ES-I3 (cell line): ENCODE measurements at regions not wholly inside any gene's neighbourhood (a gene's known extent, or its start where the extent isn't known, plus 50 kb on each side); places are given as distances from the start of the nearest gene placed in this dataset.

Experiments
- H3K36me3 ChIP-seq: 2 replicates; pipeline ENCODE4 v1.6.1; 2013; ENCODE audit warnings: mild to moderate bottlenecking, low read length, control low read depth, moderate library complexity; ENCODE audit not compliant: insufficient read depth
- H3K4me1 ChIP-seq: 2 replicates; pipeline ENCODE4 v1.6.1; 2013; ENCODE audit warnings: mild to moderate bottlenecking, control low read depth, low read length; ENCODE audit not compliant: insufficient read depth
- H3K9ac ChIP-seq: 2 replicates; pipeline ENCODE4 v1.6.1; 2013; ENCODE audit warnings: low read depth, mild to moderate bottlenecking, low read length, moderate library complexity
- H3K9me3 ChIP-seq: 2 replicates; pipeline ENCODE4 v1.6.1; 2013; ENCODE audit warnings: mild to moderate bottlenecking, low read length, moderate library complexity; ENCODE audit not compliant: control insufficient read depth, insufficient read depth

DNA sequence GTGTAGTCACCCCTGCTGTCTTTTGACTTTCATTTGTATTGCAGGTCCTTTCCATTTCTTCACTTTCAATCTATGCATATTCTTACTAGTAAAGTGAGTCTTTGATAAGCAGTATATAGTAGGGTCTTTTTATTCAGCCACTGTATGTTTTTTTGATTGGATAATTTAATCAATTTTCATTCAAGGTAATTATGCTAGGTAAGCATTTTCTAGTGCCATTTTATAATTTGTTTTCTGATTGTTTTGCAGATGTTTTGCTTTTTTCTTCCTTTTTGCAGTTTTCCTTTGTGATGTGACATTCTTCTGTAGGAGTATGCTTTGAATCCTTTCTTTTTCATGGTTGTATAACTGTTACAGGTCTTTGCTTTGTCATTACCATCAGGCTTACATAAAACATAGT is 504.3 kb upstream of the GBE1 start:
- Histone ChIP-seq H3K9me3 (no peaks in the 10 kb centered on the region), H3K36me3 (no peaks in the 10 kb centered on the region), H3K9ac (no peak overlapping the region), H3K4me1 (peaks cover 14% of the 10 kb centered on the region; the same call in 1 of the 2 replicates)

DNA sequence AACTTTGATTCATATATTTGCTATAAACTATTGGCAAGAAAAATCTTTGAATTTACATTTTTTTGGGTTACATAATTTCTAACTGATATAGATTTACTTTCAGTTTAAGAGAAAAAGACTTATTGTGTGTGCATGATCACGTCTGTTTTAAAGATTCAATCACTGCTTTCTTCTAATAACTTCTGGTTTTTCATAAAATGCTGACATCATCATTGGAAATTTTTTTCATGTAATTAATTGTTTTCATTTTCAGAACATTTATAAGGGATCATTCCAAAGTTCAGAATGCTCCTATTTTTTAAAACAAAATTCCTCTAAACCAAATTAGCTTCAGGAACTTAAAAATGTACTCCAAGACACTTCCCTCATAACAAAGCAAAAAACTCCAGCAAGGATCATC is 500.7 kb upstream of the GBE1 start:
- peaks cover 14% of the 10 kb centered on the region; the same call in 1 of the 2 replicates for H3K4me1 ChIP-seq
- no peaks in the 10 kb centered on the region for H3K9me3 ChIP-seq
- no peak overlapping the region for H3K9ac ChIP-seq
- H3K36me3 ChIP-seq = no peaks in the 10 kb centered on the region

DNA sequence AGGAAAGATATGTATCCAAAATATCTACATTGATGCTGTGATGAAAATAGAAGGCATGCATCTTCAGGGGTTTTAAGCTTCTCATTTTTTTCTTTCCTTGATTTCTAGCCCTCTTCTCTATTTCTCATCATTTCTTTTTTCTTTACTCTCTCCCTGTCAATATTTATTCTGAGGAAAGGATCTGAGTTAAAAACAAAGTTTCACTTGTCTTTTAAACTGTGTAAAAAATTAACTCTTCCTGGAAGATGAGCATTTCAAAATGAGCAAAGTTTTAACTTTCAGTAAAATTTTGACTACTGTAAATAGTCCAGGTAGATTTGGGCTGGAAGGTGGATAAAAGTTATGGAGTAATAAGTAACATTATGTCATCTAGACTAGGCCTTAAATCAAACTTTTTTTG is 500.2 kb upstream of the GBE1 start:
- Histone ChIP-seq H3K9me3 (no peaks in the 10 kb centered on the region), H3K4me1 (peaks cover 13% of the 10 kb centered on the region; the same call in 1 of the 2 replicates), H3K36me3 (no peaks in the 10 kb centered on the region), H3K9ac (no peak overlapping the region)

DNA sequence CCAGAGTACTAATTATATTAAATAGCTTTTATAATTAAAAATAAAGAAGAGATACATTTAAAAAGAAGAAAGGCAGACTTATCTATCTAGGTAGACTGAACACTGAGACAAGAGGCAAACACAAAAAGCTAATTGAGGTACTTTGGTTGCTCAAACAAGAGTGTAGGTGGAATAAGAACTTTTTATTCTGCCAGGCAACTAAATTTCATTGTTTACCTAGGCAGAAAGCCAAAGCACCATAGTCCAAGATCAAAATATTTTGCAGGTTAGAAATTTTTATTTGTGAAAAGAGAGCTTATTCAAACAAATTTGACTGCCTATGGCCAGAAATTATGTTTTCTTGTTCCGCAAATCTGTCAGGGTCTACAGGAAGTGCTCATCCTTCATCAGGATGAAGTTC is 499.6 kb upstream of the GBE1 start:
- peaks cover 9% of the 10 kb centered on the region; the same call in 1 of the 2 replicates for H3K4me1 ChIP-seq
- H3K9ac ChIP-seq = no peak overlapping the region
- H3K9me3 ChIP-seq = no peaks in the 10 kb centered on the region
- no peaks in the 10 kb centered on the region for H3K36me3 ChIP-seq

DNA sequence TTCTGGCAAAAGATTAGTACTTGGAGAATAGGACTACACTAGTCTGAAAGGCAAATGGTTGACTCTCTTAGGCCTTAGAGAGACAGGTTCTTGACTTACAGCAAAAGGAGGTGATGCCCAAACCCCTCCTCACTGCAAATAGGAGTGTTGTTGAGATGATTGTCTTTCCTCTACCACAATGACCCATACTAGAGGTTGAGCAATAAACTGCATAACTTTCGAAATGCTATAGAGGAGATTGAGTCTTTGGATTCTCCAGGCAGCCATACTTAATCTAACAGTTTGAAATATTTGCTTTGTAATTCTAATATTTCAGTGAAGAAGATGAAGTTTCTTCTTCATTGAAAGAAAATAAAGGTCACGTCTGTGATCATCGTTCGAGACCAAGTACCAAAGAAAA is 498.5 kb upstream of the GBE1 start:
- H3K36me3 ChIP-seq = no peaks in the 10 kb centered on the region
- H3K9ac ChIP-seq = no peak overlapping the region
- H3K4me1 ChIP-seq = peaks cover 9% of the 10 kb centered on the region; the same call in 1 of the 2 replicates
- H3K9me3 ChIP-seq = no peaks in the 10 kb centered on the region

DNA sequence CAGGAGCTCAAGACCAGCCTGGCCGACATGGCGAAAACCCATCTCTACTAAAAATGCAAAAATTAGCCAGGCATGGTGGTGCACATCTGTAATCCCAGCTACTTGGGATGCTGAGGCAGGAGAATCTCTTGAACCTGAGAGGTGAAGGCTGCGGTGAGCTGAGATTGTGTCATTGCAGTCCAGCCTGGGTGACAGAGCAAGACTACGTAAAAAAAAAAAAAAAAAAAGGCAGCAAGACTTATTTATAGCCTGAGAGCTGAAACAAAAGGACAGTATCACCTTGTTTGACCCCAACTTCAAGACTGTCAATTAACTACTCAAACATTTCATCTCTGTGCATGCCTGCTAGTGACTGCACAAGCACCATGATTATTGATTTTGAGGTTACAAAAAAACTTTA is 478.9 kb upstream of the GBE1 start:
- H3K4me1 ChIP-seq = no peaks in the 10 kb centered on the region
- H3K9ac ChIP-seq = no peak overlapping the region
- H3K36me3 ChIP-seq = no peaks in the 10 kb centered on the region
- H3K9me3 ChIP-seq = no peaks in the 10 kb centered on the region

DNA sequence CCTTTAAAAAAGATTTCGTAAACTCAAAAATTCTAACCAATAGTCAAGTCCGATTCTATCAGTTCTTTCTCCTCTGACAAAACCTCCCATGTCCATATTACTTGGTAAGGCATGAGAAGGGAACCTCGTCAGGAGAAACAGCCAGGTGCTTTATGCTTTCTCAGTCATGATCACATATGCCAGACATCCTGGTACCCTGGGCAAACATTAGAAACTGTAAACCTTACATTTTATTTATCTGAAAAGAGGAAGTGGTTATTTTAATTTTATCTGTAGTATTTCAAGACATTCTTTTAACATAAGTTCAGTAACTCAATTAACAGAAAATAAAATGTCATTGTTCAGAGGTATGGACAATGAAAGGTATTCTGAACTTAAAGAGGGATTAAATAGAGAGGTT is 474.8 kb upstream of the GBE1 start:
- no peaks in the 10 kb centered on the region for H3K36me3 ChIP-seq
- no peak overlapping the region for H3K9ac ChIP-seq
- H3K4me1 ChIP-seq = no peaks in the 10 kb centered on the region
- H3K9me3 ChIP-seq = no peaks in the 10 kb centered on the region

DNA sequence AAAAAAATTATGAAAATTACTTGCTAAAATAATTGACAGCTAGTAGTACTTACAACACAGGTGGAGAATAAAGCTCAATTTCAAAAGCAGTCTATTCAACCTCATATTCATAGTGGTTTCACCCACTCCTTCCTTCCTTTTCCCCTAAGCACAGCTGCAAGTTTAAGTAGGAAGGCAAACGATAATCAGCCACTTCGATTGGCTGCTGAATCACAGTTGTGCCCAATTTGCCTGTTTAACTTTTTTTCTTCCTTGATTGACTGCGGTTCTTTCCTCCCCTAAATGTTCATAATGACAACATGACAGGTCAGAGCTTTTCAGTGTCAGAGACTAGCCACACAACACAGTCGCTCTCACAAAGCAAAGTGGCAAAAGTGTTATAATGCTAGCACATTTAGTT is 468.0 kb upstream of the GBE1 start:
- no peaks in the 10 kb centered on the region for H3K4me1 ChIP-seq
- H3K36me3 ChIP-seq = no peaks in the 10 kb centered on the region
- no peaks in the 10 kb centered on the region for H3K9me3 ChIP-seq
- H3K9ac ChIP-seq = no peak overlapping the region

DNA sequence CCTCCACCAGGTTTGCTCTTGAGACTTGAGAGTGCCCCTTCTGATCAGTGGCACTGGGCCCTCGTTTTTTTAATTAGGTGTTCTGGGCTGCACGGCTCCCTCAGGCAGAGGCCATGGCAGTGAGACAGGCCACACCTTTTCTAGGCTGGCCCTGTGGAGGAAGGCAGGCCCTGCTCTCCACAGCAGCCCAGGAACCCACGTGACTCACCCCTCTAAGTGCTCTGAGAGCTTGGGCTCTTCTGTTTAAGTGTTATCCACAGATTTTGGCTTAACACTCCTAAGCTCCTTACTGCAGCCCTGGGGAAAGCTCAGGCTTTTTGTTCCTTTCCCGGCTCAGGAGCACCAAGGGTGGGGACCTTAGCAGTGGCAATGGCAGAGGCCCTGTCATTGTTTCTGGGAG is 463.2 kb upstream of the GBE1 start:
- H3K36me3 ChIP-seq = no peaks in the 10 kb centered on the region
- H3K9me3 ChIP-seq = no peaks in the 10 kb centered on the region
- no peaks in the 10 kb centered on the region for H3K4me1 ChIP-seq
- no peak overlapping the region for H3K9ac ChIP-seq

DNA sequence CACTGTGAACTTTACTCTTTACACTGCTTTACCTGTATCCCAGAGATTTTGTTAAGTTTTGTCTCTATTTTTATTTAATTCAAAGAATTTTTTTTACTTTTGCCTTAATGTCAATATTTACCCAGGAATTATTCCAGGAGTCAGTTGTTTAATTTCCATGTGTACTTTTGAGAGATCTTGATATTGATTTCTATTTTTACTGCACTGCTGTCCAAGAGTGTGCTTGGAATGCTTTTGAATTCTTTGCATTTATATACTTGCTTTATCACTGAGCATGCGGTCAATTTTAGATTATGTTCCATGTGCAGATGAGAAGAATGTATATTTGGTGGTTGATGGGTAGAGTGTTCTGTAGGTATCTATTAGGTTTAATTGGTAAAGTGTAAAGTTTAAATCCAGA is 461.0 kb upstream of the GBE1 start:
- Histone ChIP-seq H3K36me3 (no peaks in the 10 kb centered on the region), H3K4me1 (no peaks in the 10 kb centered on the region), H3K9ac (no peak overlapping the region), H3K9me3 (no peaks in the 10 kb centered on the region)

DNA sequence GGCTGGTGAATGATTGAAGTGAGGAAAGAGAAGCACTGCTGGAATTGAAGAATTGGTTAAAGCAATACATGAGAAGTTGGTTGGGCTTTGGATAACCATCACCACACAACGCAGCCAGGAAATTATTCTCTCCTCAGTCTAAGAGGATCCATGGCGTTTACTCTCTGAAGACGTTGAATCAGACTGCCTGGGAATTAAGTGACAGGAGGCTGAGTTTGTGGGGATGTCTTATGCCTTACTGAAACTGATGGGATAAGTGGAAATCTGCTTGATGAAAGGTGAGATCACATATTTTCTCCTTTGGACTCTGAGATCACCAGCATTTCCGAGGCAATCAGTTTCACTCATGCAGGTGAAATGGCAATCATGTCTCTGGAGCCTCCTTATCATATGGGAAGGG is 456.1 kb upstream of the GBE1 start:
- no peaks in the 10 kb centered on the region for H3K4me1 ChIP-seq
- no peaks in the 10 kb centered on the region for H3K9me3 ChIP-seq
- no peak overlapping the region for H3K9ac ChIP-seq
- H3K36me3 ChIP-seq = no peaks in the 10 kb centered on the region

DNA sequence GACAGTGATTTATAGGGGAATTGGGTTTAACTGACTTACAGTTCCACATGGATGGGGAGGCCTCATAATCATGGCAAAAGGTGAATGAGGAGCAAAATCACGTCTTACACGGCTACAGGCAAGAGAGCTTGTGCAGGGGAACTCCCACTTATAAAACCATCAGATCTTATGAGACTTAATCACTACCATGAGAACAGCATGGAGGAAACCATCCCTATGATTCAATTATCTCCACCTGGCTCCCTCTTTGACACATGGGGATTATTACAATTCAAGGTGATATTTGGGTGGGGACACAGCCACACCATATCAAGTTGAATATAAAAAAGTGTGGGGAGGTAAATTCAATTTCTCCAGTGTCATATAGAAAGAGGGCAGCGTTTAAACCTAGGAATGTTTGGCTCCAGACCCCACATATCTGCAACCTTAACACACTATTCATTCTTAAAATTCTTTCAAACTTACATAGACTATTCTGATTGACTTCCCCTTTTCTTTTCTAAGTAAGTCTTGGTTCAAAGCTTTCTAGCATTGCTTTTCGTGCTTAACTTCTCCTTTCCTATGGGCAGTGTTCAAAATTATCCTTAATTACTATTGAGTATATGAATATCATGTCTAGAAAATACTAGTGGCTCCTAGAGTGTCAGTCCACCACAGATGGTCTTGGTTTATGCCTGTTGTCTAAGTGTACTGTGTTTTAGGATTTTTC is 446.7 kb upstream of the GBE1 start:
- Histone ChIP-seq H3K36me3 (no peaks in the 10 kb centered on the region), H3K9ac (no peak overlapping the region), H3K4me1 (no peaks in the 10 kb centered on the region), H3K9me3 (no peaks in the 10 kb centered on the region)

DNA sequence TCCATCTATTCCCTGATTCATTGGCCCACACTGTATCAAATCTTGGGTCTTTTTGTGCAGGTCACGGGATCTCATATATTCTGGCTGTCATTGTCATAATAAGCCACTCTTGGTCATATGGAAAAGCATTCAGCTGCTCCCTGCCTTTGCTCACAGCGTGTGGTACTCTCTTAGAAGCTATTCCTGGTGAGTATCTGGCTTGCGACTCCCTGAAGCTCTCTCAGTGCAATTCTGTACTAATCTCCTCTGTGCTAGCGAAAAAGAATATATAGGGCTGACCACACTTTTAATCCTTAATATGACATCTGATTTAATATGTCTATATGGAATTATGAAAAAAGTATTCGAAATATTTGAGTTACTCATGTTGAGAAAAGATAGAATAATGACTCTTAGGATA is 440.8 kb upstream of the GBE1 start:
- H3K9me3 ChIP-seq = no peaks in the 10 kb centered on the region
- H3K9ac ChIP-seq = no peak overlapping the region
- H3K36me3 ChIP-seq = no peaks in the 10 kb centered on the region
- H3K4me1 ChIP-seq = no peaks in the 10 kb centered on the region

DNA sequence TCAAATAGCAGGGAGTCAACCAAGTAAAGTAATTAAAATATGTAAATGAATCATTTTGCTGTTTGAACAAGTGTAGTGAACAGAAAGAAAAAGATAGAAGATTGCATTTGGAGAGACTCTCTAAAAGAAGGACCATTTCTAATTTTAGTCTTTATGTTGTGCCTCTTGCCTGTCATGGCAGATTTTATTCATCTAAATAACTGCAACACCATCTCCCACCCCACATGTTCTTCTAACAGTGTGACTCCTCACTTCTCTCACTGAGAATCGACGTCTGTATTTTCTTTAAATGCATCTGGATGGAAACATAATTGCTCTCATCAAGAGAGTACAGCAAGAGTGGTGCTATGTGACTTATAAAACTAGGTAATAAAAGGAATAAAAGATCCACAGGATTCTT is 439.9 kb upstream of the GBE1 start:
- Histone ChIP-seq H3K4me1 (no peaks in the 10 kb centered on the region), H3K36me3 (no peaks in the 10 kb centered on the region), H3K9ac (no peak overlapping the region), H3K9me3 (no peaks in the 10 kb centered on the region)

DNA sequence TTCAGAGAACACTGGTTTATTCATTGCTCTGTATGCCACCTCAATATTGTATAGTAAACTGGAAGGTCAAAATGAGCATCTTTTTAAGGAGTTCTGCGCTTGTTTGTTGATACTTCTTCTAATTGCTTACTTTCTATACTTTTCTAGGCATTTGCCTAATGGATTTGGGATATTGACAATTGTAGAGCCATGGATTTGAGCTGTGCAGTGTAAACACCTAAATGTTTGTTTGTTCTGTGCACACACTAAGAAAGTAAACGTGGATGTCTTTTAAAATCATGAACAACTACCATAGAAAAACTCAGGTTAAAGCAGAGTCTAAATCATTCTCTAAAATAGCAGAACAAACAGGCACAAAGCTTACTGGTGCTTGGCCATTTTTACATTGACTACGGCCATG is 436.6 kb upstream of the GBE1 start:
- no peaks in the 10 kb centered on the region for H3K4me1 ChIP-seq

DNA sequence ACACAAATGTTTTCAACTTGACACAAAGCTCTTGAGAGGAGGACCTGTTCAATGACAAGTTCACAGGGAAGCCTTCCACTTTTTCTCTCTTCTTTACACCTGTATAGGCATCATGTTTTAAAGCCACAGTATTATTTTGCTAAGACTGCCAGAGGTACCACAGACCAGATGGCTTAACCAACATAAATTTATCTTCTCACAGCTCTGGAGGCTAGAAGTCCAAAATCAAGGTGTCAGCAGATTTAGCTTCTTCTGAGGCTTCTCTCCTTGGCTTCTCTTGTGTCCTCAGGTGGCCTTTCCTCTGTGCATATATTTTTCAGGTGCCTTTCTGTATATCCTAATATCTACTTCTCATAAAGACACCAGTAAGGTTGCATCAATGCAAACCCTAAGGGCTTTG is 435.2 kb upstream of the GBE1 start:
- Histone ChIP-seq H3K36me3 (no peaks in the 10 kb centered on the region), H3K9ac (no peak overlapping the region), H3K9me3 (no peaks in the 10 kb centered on the region), H3K4me1 (no peaks in the 10 kb centered on the region)

More for the DNA sequence above, 436.6 kb upstream of the GBE1 start:
- no peak overlapping the region for H3K9ac ChIP-seq
- no peaks in the 10 kb centered on the region for H3K9me3 ChIP-seq
- no peaks in the 10 kb centered on the region for H3K36me3 ChIP-seq
